Gastrocnemius medialis (tissue), 4 donors: ENCODE measurements at regions not wholly inside any gene's neighbourhood (a gene's known extent, or its start where the extent isn't known, plus 50 kb on each side); places are given as distances from the start of the nearest gene placed in this dataset.

Experiments used
- ATAC-seq, 2 donors: fragments of 150-250 bp; one replicate each; pipeline ENCODE4 v1.9.1; 2016
- DNase-seq, 2 donors: peaks; one replicate each; pipeline ENCODE4 v3.0.0-alpha.2; 2019
- H3K27ac ChIP-seq, 4 donors: fragments of 200-600 bp; sonication (generic); 1 replicate in 1 of 4; 2 replicates in 3 of 4; pipeline ENCODE4 v1.5.1; 2016 to 2018; ENCODE audit warnings: mild to moderate bottlenecking in 2 of 4, moderate library complexity in 1 of 4
- H3K27me3 ChIP-seq, 3 donors: fragments of 200-600 bp; sonication (generic) in 2 of 3; 1 replicate in 1 of 3; 2 replicates in 2 of 3; pipeline versions ENCODE4 v1.5.1 to v1.6.0; 2016 to 2019; ENCODE audit warnings: mild to moderate bottlenecking in 1 of 3, moderate library complexity in 1 of 3
- H3K36me3 ChIP-seq, 2 donors: fragments of 200-600 bp; sonication (generic) in 1 of 2; one replicate each; pipeline ENCODE4 v1.5.1; 2017 to 2018
- H3K4me1 ChIP-seq, 2 donors: fragments of 200-600 bp; sonication (generic) in 1 of 2; one replicate each; pipeline ENCODE4 v1.5.1; 2016 to 2017; ENCODE audit warnings: mild to moderate bottlenecking in 2 of 2
- H3K4me3 ChIP-seq, 4 donors: fragments of 200-600 bp; sonication (generic) in 3 of 4; 1 replicate in 1 of 4; 2 replicates in 3 of 4; pipeline ENCODE4 v1.5.1; 2016 to 2019; ENCODE audit warnings: mild to moderate bottlenecking in 2 of 4
- H3K9me3 ChIP-seq, 3 donors: fragments of 200-600 bp; sonication (generic) in 2 of 3; 1 replicate in 1 of 3; 2 replicates in 2 of 3; pipeline ENCODE4 v1.5.1; 2016 to 2019
- POLR2A ChIP-seq, 2 donors: fragments of 450-650 bp; IDR thresholded peaks; one replicate each; pipeline ENCODE4 v1.6.1; 2017; ENCODE audit warnings: antibody characterized with exemption in 2 of 2, mild to moderate bottlenecking in 2 of 2, moderate library complexity in 2 of 2
- in situ Hi-C, 4 donors: fragments of 200-750 bp; cut with MboI; loops; one replicate each; pipeline versions ENCODE4 v1.15.0 to v1.8.0; 2017; ENCODE audit warnings: low sequenced_read_pairs in 4 of 4
- intact Hi-C: fragments of 100-400 bp; cut with DNase I; formaldehyde crosslinking; loops from one replicate; pipeline ENCODE4 v1.15.1; 2023; ENCODE audit warnings: low total_unique reads
- TF ChIP-seq, protein P1 (sequence below), 5 experiments: fragments of 450-650 bp in 3 of 5; fragments of 200-600 bp in 2 of 5; sonication (generic) in 2 of 5; IDR thresholded peaks in 4 of 5; conservative IDR thresholded peaks in 1 of 5; 1 replicate in 4 of 5; 2 replicates in 1 of 5; pipeline ENCODE4 v1.5.1; 2016 to 2019; ENCODE audit warnings: antibody characterized with exemption in 5 of 5, mild to moderate bottlenecking in 3 of 5, moderate library complexity in 3 of 5

DNA sequence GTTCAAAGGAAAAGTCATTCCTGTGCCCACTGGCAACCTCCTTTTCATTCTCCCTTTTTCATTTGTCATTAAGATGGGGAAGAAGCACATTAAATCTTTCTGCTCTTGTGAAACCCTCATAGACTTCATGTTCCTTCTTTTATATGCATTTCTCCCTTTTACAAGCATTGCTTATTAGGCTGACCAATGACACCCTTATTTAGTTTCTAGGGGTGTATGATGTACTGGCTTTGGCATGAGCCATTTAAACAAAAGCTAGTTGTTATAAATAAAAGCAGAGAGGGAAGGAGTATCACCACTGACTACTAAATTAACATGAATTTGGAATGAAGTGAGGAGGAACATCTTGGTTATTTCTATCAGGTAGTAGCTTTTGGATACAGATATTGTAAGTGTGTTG, 68.2 kb upstream of the PCDH9 start:
- no peak for DNase-seq
- no peaks in the 10 kb centered on the region for H3K9me3 ChIP-seq
- in situ Hi-C loops, result no loop called here
- intact Hi-C loops, result no loop called here
- no peak overlapping the region for H3K4me3 ChIP-seq
- TF ChIP-seq, protein P1, sequence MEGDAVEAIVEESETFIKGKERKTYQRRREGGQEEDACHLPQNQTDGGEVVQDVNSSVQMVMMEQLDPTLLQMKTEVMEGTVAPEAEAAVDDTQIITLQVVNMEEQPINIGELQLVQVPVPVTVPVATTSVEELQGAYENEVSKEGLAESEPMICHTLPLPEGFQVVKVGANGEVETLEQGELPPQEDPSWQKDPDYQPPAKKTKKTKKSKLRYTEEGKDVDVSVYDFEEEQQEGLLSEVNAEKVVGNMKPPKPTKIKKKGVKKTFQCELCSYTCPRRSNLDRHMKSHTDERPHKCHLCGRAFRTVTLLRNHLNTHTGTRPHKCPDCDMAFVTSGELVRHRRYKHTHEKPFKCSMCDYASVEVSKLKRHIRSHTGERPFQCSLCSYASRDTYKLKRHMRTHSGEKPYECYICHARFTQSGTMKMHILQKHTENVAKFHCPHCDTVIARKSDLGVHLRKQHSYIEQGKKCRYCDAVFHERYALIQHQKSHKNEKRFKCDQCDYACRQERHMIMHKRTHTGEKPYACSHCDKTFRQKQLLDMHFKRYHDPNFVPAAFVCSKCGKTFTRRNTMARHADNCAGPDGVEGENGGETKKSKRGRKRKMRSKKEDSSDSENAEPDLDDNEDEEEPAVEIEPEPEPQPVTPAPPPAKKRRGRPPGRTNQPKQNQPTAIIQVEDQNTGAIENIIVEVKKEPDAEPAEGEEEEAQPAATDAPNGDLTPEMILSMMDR (IDR thresholded peaks at IDR 0.05 in 4 of 5, conservative IDR thresholded peaks at IDR 0.05 in 1 of 5), result no peak
- no peak for TF ChIP-seq POLR2A (IDR thresholded peaks at IDR 0.05)
- no peak overlapping the region for H3K27ac ChIP-seq
- no peak for ATAC-seq
- H3K36me3 ChIP-seq, result no peaks in the 10 kb centered on the region
- H3K27me3 ChIP-seq, result no peaks in the 10 kb centered on the region
- H3K4me1 ChIP-seq, result no peaks in the 10 kb centered on the region

GRCh38 chr13:67296511-67296910, 66.4 kb upstream of the PCDH9 start:
- TF ChIP-seq, protein P1 (IDR thresholded peaks at IDR 0.05 in 4 of 5, conservative IDR thresholded peaks at IDR 0.05 in 1 of 5), result no peak
- no peak for TF ChIP-seq POLR2A (IDR thresholded peaks at IDR 0.05)
- ATAC-seq (no peak), DNase-seq (no peak)
- H3K9me3 ChIP-seq, result no peaks in the 10 kb centered on the region
- in situ Hi-C loops, result no loop called here
- no peak overlapping the region for H3K4me3 ChIP-seq
- H3K27me3 ChIP-seq, result no peaks in the 10 kb centered on the region
- H3K4me1 ChIP-seq, result no peaks in the 10 kb centered on the region
- H3K27ac ChIP-seq, result no peak overlapping the region
- no peaks in the 10 kb centered on the region for H3K36me3 ChIP-seq
- intact Hi-C loops, result no loop called here

GRCh38 chr13:67292886-67293285, 62.8 kb upstream of the PCDH9 start:
- Histone ChIP-seq H3K9me3 (no peaks in the 10 kb centered on the region), H3K4me3 (no peak overlapping the region), H3K36me3 (no peaks in the 10 kb centered on the region), H3K27me3 (no peaks in the 10 kb centered on the region), H3K4me1 (no peaks in the 10 kb centered on the region), H3K27ac (no peak overlapping the region)
- in situ Hi-C loops (no loop called here), intact Hi-C loops (no loop called here)
- TF ChIP-seq, protein P1 (IDR thresholded peaks at IDR 0.05 in 4 of 5, conservative IDR thresholded peaks at IDR 0.05 in 1 of 5), result no peak
- no peak for TF ChIP-seq POLR2A (IDR thresholded peaks at IDR 0.05)
- DNase-seq (no peak), ATAC-seq (no peak)

DNA sequence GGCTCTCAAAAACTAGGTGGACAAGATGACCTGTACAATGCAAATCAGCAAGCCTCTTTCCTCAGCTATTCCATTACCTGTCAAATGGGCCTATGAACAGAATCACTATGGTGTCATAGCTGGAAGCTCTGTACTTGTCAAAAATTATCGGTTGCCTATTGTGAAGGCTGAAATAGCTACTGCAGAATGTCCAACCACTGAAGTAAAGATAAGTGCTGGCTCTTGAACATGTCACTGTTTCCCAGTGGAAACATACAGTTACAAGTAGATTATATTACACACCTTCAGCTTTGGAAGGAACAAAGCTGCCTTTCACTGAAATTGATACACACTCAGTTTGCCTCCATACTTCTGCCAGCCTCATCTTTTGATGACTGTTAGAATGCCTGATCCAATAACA, 55.5 kb upstream of the PCDH9 start:
- intact Hi-C loops (no loop called here), in situ Hi-C loops (no loop called here)
- no peak overlapping the region for H3K27ac ChIP-seq
- ATAC-seq (no peak), DNase-seq (no peak)
- no peaks in the 10 kb centered on the region for H3K4me1 ChIP-seq
- TF ChIP-seq, protein P1 (IDR thresholded peaks at IDR 0.05 in 4 of 5, conservative IDR thresholded peaks at IDR 0.05 in 1 of 5), result no peak
- TF ChIP-seq POLR2A (IDR thresholded peaks at IDR 0.05), result no peak
- H3K36me3 ChIP-seq, result no peaks in the 10 kb centered on the region
- H3K27me3 ChIP-seq, result no peaks in the 10 kb centered on the region
- H3K4me3 ChIP-seq, result no peak overlapping the region
- no peaks in the 10 kb centered on the region for H3K9me3 ChIP-seq

- TF ChIP-seq, protein P1 (IDR thresholded peaks at IDR 0.05 in 4 of 5, conservative IDR thresholded peaks at IDR 0.05 in 1 of 5), result no peak
- no peak for TF ChIP-seq POLR2A (IDR thresholded peaks at IDR 0.05)
- in situ Hi-C loops, result no loop called here
- no peak overlapping the region for H3K27ac ChIP-seq
- intact Hi-C loops, result no loop called here
- DNase-seq (no peak), ATAC-seq (no peak)
- H3K4me3 ChIP-seq, result no peak overlapping the region
- no peaks in the 10 kb centered on the region for H3K36me3 ChIP-seq
- no peaks in the 10 kb centered on the region for H3K27me3 ChIP-seq
- H3K9me3 ChIP-seq, result no peaks in the 10 kb centered on the region
- no peaks in the 10 kb centered on the region for H3K4me1 ChIP-seq
These were observed 53.5 kb upstream of the PCDH9 start for GRCh38 chr13:67283637-67284036.
